COR-L47 (cell line): ENCODE measurements at regions not wholly inside any gene's neighbourhood (a gene's known extent, or its start where the extent isn't known, plus 50 kb on each side); places are given as distances from the start of the nearest gene placed in this dataset.
"Not testable (repeated sequence)": the region's sequence is repeated elsewhere in the genome, so short reads cannot be mapped to it uniquely, and the experiment has no call there.

Experiments used
- DNase-seq: peaks from one replicate; lab custom pipeline; 2025; lab: John Stamatoyannopoulos, UW

DNA sequence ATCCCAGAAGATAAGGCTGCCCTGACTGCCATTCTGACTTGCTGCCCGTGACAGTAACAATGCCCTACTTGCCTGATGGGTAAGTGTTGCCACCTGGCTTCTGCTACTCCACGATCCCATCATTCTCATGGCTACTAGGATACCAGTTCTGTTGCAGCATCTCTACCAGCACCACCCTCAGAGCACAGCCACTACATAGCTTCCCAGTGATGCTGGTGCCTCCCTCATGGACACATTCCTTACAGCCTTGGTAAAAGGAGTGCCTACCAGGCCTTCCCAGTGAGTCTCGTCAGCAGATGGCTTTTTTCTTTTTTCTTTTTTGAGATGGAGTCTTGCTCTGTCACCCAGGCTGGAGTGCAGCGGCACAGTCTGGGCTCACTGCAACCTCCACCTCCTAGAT is 84.4 kb upstream of the CMKLR1 start:
- no peak for DNase-seq

DNA sequence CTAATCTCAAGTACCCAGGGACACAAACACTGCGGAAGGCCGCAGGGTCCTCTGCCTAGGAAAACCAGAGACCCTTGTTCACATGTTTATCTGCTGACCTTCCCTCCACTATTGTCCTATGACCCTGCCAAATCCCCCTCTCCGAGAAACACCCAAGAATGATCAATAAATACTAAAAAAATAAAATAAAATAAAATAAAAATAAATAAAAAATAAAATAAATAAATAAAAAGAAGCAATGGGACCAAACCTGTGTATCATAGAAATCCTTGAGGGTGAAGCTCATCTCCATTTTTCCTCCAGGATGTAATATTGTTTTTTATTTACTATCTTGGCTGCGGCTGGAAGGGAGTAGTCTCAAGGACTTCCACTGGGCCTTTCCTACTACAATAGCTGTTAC is 82.0 kb upstream of the CMKLR1 start:
- DNase-seq = not testable (repeated sequence)

DNA sequence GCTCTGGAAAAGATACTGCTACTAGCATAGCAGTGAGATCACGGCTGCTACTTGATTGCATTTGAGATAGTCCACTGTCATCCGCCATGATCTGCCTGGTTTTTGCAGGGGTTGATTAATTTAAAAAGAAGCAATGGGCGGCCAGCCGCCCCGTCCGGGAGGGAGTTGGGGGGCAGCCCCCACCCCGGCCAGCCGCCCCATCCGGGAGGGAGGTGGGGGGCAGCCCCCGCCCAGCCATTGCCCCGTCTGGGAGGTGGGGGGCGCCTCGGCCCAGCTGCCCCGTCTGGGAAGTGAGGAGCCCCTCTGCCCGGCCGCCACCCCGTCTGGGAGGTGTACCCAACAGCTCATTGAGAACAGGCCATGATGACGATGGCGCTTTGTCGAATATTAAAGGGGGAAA is 81.3 kb upstream of the CMKLR1 start:
- DNase-seq = not testable (repeated sequence)

DNA sequence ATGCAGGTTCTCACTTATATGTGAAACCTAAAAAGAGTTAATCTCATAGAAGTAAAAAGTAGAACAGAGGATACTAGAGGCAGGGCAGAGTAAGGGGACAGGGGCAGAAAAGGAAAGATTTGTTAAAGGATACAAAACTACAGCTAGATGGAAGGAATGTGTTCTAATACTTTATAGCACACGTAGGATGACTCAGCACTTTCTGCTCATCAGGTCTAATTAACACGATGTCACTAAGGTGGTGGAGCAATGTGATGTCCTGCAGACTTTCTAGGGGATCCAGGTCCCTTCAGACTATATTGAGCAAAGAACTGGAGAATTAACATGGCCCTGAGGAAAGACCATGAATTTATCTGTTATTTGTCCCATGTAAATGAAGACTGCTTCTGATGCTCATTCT is 80.8 kb upstream of the CMKLR1 start:
- DNase-seq = no peak

DNA sequence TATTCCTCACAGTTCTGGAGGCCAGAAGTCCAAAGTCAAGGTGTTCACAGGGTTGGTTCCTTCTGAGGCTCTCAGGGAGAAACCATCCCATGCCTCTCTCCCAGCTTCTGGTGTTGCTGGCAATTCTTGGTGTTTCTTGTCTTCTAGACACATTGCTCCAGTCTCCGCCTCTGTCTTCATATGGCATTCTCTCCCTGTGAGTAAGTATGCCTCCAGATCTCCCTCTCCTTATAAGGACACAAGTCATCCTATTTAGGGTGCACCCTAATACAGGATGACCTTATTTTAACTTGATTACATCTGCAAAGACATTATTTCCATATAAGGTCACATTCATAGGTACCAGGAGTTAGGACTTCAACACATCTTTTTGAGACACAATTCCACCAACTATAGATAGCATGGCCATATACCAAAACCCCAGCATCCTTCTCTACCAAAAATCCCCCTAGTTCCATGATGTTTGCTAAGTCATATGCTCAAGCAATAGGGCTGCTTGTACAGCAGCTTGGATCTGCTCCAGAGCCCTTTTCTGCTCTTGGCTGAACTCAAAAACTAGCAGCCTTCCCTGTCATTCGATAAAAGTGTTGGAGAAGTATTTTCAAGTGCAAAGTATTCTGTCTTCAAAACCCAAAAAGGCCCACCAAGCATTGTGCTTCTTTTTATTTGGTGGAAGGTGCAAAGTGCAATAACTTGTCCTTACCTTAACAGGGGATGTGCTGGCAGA is 79.2 kb upstream of the CMKLR1 start:
- DNase-seq = no peak

DNA sequence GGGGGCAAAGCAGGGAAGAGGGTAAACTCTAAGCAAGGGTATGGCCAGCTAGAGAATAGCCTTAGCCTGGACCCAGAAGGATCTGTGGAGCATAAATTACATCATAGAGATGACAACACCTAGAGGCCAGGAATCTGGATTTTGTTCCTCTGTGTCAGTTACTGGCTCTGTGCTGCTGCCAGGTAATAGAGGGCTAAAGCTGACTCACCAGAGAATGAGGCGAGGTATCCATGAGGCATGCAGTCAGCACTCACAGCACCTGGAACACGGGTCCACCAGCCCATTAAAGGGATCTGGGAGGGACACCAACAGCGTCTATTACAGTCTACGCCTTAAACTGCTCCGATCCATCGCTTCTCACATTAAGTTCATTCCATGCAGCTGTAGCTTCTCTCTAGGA is 74.9 kb upstream of the CMKLR1 start:
- DNase-seq = no peak

DNA sequence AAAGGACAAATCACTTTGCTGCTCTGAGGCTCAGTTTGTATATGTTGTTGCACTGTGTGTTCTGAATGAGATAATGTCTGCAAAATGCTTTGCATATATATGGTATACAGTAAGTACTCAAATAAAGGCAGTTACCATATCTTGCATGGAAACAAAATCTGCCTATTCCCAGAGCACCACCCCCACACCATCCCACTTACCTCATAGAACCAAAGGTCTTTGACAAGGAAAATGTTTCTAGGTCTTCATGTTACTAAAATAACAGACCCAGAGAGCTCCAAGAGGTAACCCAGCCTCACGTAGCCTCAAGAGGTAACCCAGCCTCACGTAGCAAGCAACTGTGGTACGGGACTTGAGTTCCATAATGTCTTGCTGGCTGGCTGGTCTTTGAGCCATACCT is 71.6 kb upstream of the CMKLR1 start:
- no peak for DNase-seq

DNA sequence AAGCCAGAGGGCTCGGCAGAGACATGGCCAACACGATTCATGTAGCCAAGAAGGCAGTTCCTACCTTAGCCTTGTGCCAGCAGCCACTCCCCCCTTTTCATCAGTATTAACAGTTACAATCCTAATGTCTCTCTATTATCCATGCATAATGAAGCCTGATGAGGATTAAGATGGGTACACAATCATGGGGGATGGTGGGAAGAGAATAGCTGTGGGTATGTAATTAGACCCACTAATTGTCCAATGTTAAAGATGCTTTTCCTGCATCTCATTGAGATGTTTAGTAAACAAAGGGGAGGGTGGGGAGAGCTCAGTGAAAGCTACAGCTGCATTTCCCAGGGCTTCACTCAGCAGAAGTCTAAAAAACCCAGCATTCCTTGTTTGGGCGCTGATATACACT is 70.4 kb upstream of the CMKLR1 start:
- no peak for DNase-seq

DNA sequence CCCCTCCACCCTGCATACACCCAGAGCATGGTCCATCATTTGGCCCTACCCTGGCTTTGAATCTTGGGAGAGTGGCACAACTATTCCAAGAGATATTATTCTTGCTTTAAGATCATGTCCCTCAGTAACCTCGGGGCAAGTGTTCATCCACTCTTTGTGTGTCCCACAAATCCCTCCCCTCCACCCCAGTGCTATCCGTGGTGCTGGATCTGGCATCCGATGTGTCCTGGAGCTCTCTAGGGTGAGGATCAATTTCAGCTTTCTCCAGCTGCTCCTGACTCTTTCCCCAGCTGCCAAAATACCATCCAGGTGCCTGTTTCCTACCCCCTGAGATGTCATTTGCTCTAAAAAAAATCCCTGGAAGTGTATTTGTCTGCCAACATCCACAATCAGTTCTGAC is 64.8 kb upstream of the CMKLR1 start:
- no peak for DNase-seq

DNA sequence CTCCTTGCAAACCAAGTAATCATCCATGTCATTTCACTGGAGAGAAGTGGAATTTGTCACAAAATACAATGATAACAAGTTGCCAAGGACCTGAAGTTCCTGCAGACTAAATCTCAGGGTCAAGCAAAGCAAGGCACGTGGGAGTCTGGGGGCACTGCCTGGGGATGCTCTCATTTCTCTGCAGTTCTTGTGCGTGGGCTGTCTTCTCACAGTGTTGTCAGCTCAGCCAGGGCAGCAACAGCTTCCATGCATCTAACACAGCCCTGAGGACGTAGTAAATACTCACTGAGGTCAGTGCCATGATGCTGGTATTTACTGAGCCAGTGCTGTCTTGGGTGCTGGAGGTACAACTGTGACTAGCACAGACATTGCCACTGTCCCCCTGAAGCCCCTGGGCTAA is 62.9 kb upstream of the CMKLR1 start:
- no peak for DNase-seq

DNA sequence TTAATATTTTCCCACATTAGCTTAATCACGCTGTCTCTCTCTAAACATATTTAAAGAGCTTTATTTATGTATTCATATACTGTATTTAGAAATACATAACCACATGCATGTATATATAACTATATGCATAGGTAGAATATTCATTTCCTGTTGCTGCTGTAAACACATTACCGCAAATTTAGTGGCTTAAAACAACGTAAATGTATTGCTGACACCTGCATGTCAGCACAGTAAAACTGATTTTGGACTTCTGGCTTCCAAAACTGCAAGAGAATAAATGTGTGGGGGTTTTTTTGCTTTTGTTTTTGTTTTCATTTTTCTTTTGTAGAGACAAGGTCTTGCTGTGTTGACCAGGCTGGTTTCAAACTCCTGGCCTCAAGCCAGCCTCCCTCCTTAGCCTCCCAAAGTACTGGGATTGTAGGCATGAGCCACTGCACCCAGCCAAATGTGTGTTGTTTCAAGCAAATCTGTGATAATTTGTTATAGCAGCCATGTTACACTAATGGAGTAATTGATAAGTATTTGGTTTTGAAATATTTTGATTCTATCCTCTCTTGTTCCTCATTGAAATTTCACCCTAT is 61.9 kb upstream of the CMKLR1 start:
- DNase-seq = no peak

DNA sequence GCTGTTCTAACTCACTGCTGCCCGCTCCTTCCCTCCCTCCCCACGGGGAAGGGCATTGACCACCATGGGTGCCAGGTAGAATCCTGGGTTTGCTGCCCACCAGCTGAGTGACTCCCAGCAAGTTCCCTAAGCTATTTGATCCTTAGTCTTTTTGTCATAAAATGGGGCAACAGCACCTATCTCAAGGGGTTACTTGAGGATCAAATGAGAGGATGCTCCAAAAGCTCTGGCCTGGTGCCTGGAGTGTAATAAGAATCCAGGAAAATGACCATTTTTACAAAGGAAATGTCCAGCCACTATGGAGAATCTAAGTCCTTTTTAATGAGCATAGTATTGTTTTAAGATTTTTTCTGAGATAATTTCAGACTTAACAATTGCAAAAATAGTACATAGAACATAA is 61.4 kb upstream of the CMKLR1 start:
- DNase-seq = no peak

DNA sequence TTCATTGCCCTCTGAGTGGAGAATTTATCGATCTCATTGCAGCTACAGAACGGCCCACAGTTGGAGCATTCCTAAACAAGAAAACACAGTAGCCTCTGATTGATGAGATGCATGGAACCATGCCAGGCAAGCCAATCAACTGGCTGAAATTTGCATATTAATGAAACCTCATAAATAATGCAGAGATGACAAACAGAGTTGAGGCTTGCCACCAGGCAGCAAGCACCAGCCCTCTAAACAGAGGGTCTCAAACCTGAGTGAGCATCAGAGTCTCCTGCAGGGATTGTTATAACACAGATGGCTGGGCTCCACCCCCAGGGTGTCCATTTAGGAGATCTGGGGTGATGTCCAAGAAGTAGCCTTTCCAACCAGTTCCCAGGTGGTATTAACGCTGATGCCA is 60.9 kb upstream of the CMKLR1 start:
- no peak for DNase-seq

DNA sequence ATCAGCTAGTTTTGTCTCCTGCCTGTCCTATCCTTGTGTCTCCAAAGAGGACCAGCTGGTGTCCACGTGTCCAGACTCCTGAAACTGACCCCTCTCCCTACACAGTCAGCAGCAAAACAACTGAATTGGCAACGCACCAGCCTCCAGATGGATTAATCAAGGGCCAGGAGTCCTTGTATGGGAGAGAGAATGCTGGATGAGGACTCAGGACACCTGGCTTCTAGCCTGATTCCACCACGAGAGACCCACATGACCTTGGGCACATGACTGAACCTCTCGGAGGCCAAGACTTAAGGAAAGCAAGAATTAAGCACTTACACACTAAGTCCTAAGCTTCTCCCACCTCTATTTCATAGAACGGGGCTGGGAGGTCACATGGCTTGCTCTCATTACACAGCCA is 60.4 kb upstream of the CMKLR1 start:
- no peak for DNase-seq

DNA sequence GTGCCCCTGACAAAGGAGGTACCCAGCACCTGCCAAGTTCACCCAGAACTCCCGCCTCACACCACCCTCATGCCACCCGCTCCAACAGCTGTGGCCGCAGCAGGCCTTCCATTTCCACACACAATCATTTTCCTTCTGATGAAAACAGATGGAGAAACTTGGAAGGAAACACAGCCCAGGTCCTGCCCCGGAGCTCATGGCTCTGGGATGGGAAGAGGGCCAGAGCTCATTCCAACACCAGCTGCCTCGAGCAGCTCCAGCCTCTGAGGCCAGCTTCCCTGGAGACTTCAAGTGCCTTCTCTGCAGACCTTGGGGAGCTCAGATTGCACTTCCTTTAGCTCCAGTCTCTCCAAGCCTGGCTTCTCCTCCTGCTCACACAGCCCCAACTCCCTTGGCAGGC is 55.1 kb upstream of the CMKLR1 start:
- no peak for DNase-seq

DNA sequence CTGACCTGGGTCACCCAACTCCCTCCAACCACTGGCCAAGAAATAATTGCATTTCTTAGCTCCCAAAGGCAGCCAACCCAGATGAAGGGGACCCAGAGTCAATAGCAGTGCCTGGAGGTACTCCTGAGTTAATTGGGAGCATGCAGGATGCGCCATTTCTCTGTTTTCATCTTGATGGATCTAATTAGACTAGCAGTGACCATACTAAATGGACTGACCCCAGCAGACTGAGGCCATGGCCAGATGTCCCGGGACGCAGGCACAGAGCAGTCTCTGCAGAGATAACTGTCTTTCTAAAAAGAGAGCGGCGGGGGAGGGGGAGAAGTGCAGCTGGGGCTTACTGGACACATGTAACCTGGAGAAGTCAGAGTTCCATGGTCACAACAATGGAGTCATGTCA is 53.2 kb upstream of the CMKLR1 start:
- DNase-seq = no peak

DNA sequence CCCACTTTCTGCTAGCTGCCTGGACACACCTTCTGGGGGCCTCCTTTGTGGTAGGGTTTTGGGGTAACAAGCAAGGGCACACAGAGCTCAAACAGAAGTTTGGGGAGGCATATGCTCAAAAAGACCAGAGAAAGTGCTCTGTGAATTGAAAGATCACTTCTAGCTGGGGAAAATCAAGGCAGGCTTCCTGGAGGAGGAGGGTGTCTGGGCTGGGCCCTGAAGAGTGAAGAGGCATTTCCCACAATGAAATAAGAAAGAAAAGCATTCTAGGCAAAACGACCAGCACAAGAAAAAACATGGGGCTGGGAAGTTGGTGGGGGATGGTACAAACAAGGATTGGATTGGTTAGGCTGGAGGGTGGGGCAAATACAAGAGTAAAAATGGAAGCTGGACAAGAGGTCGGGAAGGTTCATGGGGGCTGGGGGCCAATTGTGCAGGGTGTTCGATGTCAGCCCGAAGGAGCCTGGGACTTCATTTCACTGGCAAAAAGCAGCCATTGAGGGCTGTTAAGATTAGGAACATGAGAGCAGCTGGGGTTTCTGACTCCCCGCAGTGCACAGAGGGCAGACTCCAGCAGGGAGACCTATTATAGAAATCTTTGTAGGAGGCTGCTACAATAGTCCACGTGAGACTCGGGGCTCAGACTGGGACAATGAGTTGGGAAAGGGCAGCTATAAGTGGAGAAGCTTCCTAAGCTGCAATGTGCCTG is 51.5 kb upstream of the CMKLR1 start:
- DNase-seq = no peak

DNA sequence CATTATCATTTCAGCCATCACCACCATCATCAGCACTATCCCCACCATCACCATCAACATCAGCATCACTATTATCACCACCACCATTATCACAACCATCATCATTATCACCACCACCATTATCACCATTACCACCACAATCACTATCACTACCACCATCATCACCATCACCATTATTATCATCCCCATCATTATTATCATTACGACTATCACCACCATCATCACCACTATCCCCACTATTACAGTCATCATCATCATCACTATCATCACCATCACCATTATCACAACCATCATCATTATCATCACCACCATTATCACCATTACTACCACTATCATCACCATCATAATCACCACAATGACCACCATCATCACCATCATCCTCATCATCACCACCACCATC is 50.4 kb upstream of the CMKLR1 start:
- DNase-seq = no peak
